ENCODE measurements at regions not wholly inside any gene's neighbourhood (a gene's known extent, or its start where the extent isn't known, plus 50 kb on each side); places are given as distances from the start of the nearest gene placed in this dataset.

GRCh38 chr16:86356804-86357203 lies 153.5 kb upstream of the FOXF1 start:
- FAIRE-seq, result no peak

- FAIRE-seq, result no peak
Observed at GRCh38 chr16:86357303-86357702, 153.0 kb upstream of the FOXF1 start.

GRCh38 chr16:86357950-86358349 lies 152.4 kb upstream of the FOXF1 start:
- FAIRE-seq, result no peak

- no peak for FAIRE-seq
Observed at GRCh38 chr16:86359571-86359970, 150.8 kb upstream of the FOXF1 start.

GRCh38 chr16:86362155-86362849 lies 148.0 kb upstream of the FOXF1 start:
- no peak for FAIRE-seq

GRCh38 chr16:86363057-86363490 lies 147.3 kb upstream of the FOXF1 start:
- FAIRE-seq, result no peak

- FAIRE-seq, result no peak
Observed at GRCh38 chr16:86363836-86364618, 146.3 kb upstream of the FOXF1 start.

- no peak for FAIRE-seq
Observed at GRCh38 chr16:86364653-86365380, 145.5 kb upstream of the FOXF1 start.

GRCh38 chr16:86365513-86366273 lies 144.6 kb upstream of the FOXF1 start:
- no peak for FAIRE-seq

GRCh38 chr16:86366481-86366880 lies 143.8 kb upstream of the FOXF1 start:
- FAIRE-seq, result no peak

GRCh38 chr16:86367291-86368072 lies 142.8 kb upstream of the FOXF1 start:
- FAIRE-seq, result no peak

- no peak for FAIRE-seq
Observed at GRCh38 chr16:86368261-86368660, 142.1 kb upstream of the FOXF1 start.

GRCh38 chr16:86370062-86370461 lies 140.3 kb upstream of the FOXF1 start:
- FAIRE-seq, result no peak

GRCh38 chr16:86371083-86371803 lies 139.1 kb upstream of the FOXF1 start:
- FAIRE-seq, result no peak

GRCh38 chr16:86372193-86372592 lies 138.1 kb upstream of the FOXF1 start:
- FAIRE-seq, result no peak

- no peak for FAIRE-seq
Observed at GRCh38 chr16:86373276-86373901, 136.9 kb upstream of the FOXF1 start.

- FAIRE-seq, result no peak
Observed at GRCh38 chr16:86374603-86375130, 135.7 kb upstream of the FOXF1 start.

GRCh38 chr16:86375364-86375763 lies 135.0 kb upstream of the FOXF1 start:
- no peak for FAIRE-seq

GRCh38 chr16:86375851-86376250 lies 134.5 kb upstream of the FOXF1 start:
- FAIRE-seq, result no peak

GRCh38 chr16:86376837-86377236 lies 133.5 kb upstream of the FOXF1 start:
- FAIRE-seq, result no peak

Measured in A204.1 (cell line).